ENCODE measurements at regions not wholly inside any gene's neighbourhood (a gene's known extent, or its start where the extent isn't known, plus 50 kb on each side); places are given as distances from the start of the nearest gene placed in this dataset.

DNA sequence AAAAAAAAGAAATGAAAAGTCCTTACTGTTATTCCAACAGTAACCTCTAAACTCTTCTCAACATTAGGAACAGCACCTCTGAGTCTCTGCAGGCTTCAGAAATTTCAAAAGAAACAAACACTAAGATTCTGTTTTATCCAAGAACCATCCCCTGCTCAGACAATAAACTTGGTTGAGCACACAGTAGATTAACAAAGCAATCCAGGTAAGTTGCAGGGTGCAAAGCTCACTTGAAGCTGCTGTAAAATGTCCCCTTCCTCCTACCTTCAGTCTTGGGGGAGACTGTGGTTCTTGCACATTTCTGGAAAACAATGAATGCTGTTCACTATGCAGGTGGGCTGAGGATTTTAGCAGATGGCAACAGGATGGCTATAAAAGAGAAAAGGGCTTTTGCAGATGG is 484.1 kb downstream of the IGSF11 start:
- no peak for DNase-seq

- DNase-seq: no peak
These were observed 480.4 kb downstream of the IGSF11 start for GRCh38 chr3:118554148-118554838.

DNA sequence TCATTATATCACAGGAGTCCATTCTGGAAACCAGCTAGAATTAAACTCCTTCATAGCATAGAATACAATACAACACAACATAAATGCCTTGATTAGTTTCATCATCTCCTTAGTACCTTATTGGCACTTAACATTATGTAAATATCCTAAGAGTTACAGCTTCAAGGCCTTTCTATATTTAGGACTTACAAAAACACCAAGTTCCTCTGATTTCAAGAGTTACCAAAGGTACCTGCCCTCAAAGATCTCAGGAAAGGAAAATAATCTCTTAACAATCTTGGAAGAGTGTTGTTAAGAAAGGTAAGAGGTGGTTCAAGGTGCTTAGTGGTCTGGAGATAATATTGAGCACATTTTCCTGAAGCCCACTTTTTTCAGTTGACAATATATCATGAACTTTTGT is 477.7 kb downstream of the IGSF11 start:
- no peak for DNase-seq

GRCh38 chr3:118557513-118557912 is 477.1 kb downstream of the IGSF11 start:
- no peak for DNase-seq

GRCh38 chr3:118559286-118559685 is 475.4 kb downstream of the IGSF11 start:
- DNase-seq: no peak

DNA sequence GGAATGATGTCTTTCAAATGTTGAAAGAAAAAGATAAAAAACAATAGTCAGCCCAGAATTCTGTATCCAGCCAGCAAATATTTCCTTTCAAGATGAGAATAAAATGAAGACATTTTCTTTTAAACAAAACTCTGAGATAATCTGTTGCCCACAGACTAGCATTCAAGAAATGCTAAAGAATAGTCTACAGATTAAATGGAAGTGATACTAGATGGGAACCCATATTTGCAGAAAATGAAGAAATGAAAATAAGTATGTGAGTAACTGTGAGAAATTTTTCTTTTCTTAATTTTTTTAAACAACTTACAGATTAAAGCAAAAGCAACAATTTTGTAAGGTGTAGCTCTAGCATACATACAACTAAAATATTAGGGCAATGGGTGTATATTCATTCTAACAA is 469.8 kb downstream of the IGSF11 start:
- no peak for DNase-seq

- DNase-seq: no peak
These were observed 460.7 kb downstream of the IGSF11 start for GRCh38 chr3:118573912-118574311.

- no peak for DNase-seq
These were observed 457.4 kb downstream of the IGSF11 start for GRCh38 chr3:118577055-118577777.

- DNase-seq: no peak
These were observed 456.1 kb downstream of the IGSF11 start for GRCh38 chr3:118578559-118578958.

- DNase-seq: no peak
These were observed 447.5 kb downstream of the IGSF11 start for GRCh38 chr3:118587037-118587741.

- DNase-seq: no peak
These were observed 446.8 kb downstream of the IGSF11 start for GRCh38 chr3:118587847-118588246.

DNA sequence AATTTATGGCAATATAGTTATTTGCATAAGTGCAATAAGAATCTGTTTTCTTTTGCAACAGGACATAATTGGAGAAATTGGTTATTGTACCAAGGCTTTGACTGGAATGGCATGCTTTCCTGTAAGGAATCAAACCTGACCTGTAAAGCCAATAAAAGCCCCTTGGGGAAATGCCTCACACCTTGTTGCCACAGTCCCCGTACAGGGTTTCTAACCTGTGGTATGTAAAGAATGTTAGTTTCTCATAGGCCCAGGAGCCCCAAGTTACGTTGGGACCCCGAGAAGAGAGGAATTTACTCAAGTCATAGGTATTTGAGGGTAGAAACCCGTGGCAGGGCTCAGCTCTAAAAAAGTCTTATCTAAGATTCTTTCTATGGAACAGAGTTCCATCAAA is 441.4 kb downstream of the IGSF11 start:
- no peak for DNase-seq

- DNase-seq: no peak
These were observed 437.5 kb downstream of the IGSF11 start for GRCh38 chr3:118597184-118597583.

GRCh38 chr3:118607915-118608820 is 426.5 kb downstream of the IGSF11 start:
- no peak for DNase-seq

- no peak for DNase-seq
These were observed 416.2 kb downstream of the IGSF11 start for GRCh38 chr3:118618247-118619040.

GRCh38 chr3:118626453-118626852 is 408.2 kb downstream of the IGSF11 start:
- DNase-seq: no peak

DNA sequence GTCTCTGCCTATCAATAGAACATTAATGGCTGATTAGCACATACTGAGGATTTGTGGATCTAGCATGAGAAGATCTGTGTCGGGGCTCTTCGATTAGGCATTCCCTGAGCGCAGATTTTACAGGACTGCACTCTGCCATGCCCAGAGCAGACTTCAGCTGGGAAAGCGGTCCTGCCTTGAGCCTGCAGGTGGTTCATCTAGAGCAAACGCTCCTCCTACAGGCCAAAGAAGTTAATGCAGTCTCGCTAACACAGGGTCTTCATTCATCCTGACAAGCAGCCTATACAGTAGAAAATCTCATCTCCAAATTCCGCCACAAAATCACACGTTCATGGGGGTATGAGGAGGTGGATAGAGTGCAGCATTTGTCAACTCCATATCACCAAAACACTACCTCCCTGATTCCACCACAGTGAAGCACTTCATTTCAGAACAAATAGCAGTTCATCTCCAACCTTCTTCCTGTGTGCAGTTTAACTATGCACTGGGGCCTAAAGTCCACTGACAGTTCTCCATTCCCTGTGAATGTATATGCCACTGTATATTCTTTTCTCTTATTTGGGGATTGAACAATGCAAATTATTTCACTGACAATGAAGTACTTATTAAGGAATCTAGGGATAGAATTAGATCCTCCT is 405.8 kb downstream of the IGSF11 start:
- DNase-seq: peak; percentile 12

- DNase-seq: no peak
These were observed 404.8 kb downstream of the IGSF11 start for GRCh38 chr3:118629821-118630220.

DNA sequence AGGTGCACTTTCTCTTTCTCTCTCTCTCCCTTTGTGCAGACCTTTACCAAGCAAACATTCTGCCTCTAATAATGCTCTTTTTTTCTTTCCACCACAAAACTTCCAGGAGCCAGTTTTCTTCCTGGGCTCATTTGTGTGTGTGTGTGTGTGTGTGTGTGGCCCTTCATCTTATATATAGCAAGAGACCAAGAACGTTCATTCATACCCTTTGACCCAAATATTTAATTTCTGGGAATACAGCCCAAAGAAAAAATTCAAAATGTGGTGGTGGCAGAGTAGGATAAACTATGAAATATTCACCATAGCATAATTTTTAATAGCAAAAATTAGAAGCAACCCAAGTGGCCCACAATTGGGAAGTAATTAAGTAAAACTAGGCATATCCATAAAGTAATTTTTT is 398.9 kb downstream of the IGSF11 start:
- no peak for DNase-seq

- no peak for DNase-seq
These were observed 397.8 kb downstream of the IGSF11 start for GRCh38 chr3:118636841-118637240.

DNA sequence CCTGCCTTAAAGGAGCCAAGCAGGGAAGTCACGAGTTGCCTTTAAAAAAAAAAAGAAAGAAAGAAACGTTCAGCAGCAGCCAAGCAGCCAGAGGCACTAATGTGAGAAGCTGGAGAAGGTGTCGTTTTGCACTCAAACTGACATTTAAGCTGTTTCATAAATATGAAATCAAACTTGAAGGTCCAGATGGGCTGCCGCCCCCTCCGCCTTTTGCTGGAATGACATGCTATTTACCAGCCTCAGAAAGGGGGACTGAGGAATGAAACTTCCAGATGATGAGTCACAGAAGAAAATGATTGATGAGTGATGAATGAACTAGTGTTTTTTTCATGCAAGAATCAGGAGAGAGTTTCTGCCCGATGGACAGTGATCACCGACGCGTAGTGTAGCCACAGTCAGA is 396.8 kb downstream of the IGSF11 start:
- no peak for DNase-seq

DNA sequence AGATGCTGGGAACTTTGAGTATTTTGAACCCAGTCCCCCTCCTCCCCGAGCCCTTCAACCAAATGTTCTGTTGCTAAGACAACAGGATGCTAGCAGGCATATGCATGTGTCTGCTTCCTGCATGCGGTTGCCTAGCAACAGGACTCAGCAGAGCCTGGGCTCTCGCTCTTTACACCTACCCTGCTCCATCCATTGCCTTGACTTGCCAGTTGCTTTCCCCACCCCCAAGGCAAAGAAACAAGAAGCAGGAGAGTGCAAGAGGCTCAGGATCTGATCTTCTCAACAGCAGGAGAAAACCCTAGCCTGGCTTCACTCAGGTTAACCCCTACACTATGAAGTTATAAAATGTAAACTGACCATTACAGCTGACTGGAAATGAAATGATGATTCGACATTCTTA is 393.0 kb downstream of the IGSF11 start:
- DNase-seq: no peak

Data from stimulated activated CD4-positive, alpha-beta T cell treated with anti-CD3 and anti-CD28 coated beads, Interleukin-1b, Interleukin-23, amount 100 ng/mL, for 48 hours (primary cell).